H1 (cell line): ENCODE measurements at regions not wholly inside any gene's neighbourhood (a gene's known extent, or its start where the extent isn't known, plus 50 kb on each side); places are given as distances from the start of the nearest gene placed in this dataset.

ENCODE experiments used
- CTCF ChIA-PET: fragments of 300-600 bp; sonication (Branson Sonifier 250); formaldehyde crosslinking; loops from one replicate; lab custom pipeline; 2021; ENCODE audit not compliant: partially characterized antibody; lab: Charles Lee
- POLR2A ChIA-PET: fragments of 300-600 bp; sonication (Branson Sonifier 250); formaldehyde crosslinking; loops from one replicate; lab custom pipeline; 2021; ENCODE audit warnings: inconsistent platforms; ENCODE audit not compliant: partially characterized antibody; lab: Charles Lee
- DNase-seq, 2 experiments: peaks; one replicate each; pipeline versions ENCODE4 v3.0.0 to v3.0.0-alpha.2; 2010 to 2022; ENCODE audit warnings: low spot score in 2 of 2, low read depth in 1 of 2, mixed read lengths in 1 of 2
- FAIRE-seq: peaks from 2 replicates; lab custom pipeline; 2011; peaks lifted over from hg19 to GRCh38; lab: Jason Lieb, UNC
- H2AFZ ChIP-seq: 2 replicates; pipeline ENCODE4 v1.8.1; 2012; ENCODE audit warnings: low read length, inconsistent platforms
- H2AK5ac ChIP-seq: 2 replicates; pipeline ENCODE4 v1.6.1; 2013; ENCODE audit warnings: low read depth, low read length
- H2BK120ac ChIP-seq: replicated peaks from 2 replicates; pipeline ENCODE3; 2013; ENCODE audit warnings: low read depth, low read length, inconsistent platforms
- H2BK12ac ChIP-seq: 2 replicates; pipeline ENCODE4 v1.6.1; 2013; ENCODE audit warnings: low read depth, low read length
- H2BK15ac ChIP-seq: 2 replicates; pipeline ENCODE4 v1.6.1; 2013; ENCODE audit warnings: low read length
- H2BK20ac ChIP-seq: 2 replicates; pipeline ENCODE4 v1.6.1; 2013; ENCODE audit warnings: low read length
- H2BK5ac ChIP-seq: 2 replicates; pipeline ENCODE4 v1.6.1; 2013; ENCODE audit warnings: low read depth, low read length
- H3K14ac ChIP-seq: 2 replicates; pipeline ENCODE4 v1.6.1; 2013; ENCODE audit warnings: inconsistent platforms; ENCODE audit not compliant: insufficient read length
- H3K18ac ChIP-seq: 2 replicates; pipeline ENCODE4 v1.6.1; 2013; ENCODE audit warnings: low read length; ENCODE audit errors: extremely low read depth
- H3K23ac ChIP-seq: 2 replicates; pipeline ENCODE4 v1.6.1; 2013; ENCODE audit warnings: inconsistent platforms; ENCODE audit not compliant: insufficient read length
- H3K23me2 ChIP-seq: 2 replicates; pipeline ENCODE4 v1.6.1; 2013; ENCODE audit warnings: low read depth, low read length
- H3K27ac ChIP-seq: 2 replicates; pipeline ENCODE4 v1.6.1; 2011; ENCODE audit warnings: low read depth, low read length, inconsistent platforms
- H3K27me3 ChIP-seq, 4 experiments: replicated peaks in 1 of 4; 1 replicate in 1 of 4; 2 replicates in 3 of 4; pipeline versions ENCODE4 v1.6.1 to v1.8.1; 2011 to 2013; ENCODE audit warnings: low read length in 3 of 4, mild to moderate bottlenecking in 3 of 4, inconsistent platforms in 2 of 4, mixed read lengths in 2 of 4, moderate library complexity in 1 of 4; ENCODE audit not compliant: control insufficient read depth in 3 of 4, insufficient read depth in 3 of 4; ENCODE audit errors: extremely low read depth in 1 of 4
- H3K36me3 ChIP-seq, 4 experiments: 2 replicates each; pipeline versions ENCODE4 v1.6.1 to v1.8.1; 2011 to 2013; ENCODE audit warnings: mild to moderate bottlenecking in 4 of 4, low read length in 3 of 4, moderate library complexity in 2 of 4, control low read depth in 1 of 4, inconsistent platforms in 1 of 4; ENCODE audit not compliant: insufficient read depth in 4 of 4, control insufficient read depth in 2 of 4
- H3K4ac ChIP-seq: replicated peaks from 2 replicates; pipeline ENCODE3; 2013; ENCODE audit warnings: low read length, low read depth, mixed read lengths, inconsistent platforms; ENCODE audit not compliant: insufficient read length
- H3K4me1 ChIP-seq, 4 experiments: replicated peaks in 1 of 4; 1 replicate in 1 of 4; 2 replicates in 3 of 4; pipeline versions ENCODE4 v1.6.1 to v1.8.1; 2011 to 2013; ENCODE audit warnings: low read length in 3 of 4, inconsistent platforms in 2 of 4, mixed read lengths in 1 of 4; ENCODE audit not compliant: insufficient read depth in 4 of 4, control insufficient read depth in 3 of 4
- H3K4me2 ChIP-seq, 2 experiments: 2 replicates each; pipeline versions ENCODE4 v1.6.1 to v1.8.1; 2011 to 2013; ENCODE audit warnings: low read depth in 2 of 2, low read length in 2 of 2, control low read depth in 1 of 2, inconsistent platforms in 1 of 2, mild to moderate bottlenecking in 1 of 2; ENCODE audit not compliant: insufficient read depth in 1 of 2
- H3K4me3 ChIP-seq, 4 experiments: fragments of 200-600, 300-600 bp in 1 of 4; sonication (generic), shearing (Covaris generic), sonication (Bioruptor Twin) in 1 of 4; 2 replicates each; pipeline versions ENCODE4 v1.5.1 to v1.8.1; 2011 to 2016; ENCODE audit warnings: low read length in 4 of 4, low read depth in 3 of 4, control low read depth in 2 of 4, inconsistent platforms in 2 of 4, mild to moderate bottlenecking in 2 of 4, mixed read lengths in 1 of 4, moderate library complexity in 1 of 4; ENCODE audit not compliant: insufficient read depth in 2 of 4; ENCODE audit errors: extremely low read depth in 1 of 4
- H3K56ac ChIP-seq: replicated peaks from 2 replicates; pipeline ENCODE3; 2013; ENCODE audit warnings: low read depth, mild to moderate bottlenecking, mixed read lengths, low read length, inconsistent platforms; ENCODE audit not compliant: insufficient read length
- H3K79me1 ChIP-seq: 2 replicates; pipeline ENCODE4 v1.6.1; 2013; ENCODE audit warnings: low read depth, low read length, control low read depth
- H3K79me2 ChIP-seq, 2 experiments: 2 replicates each; pipeline versions ENCODE4 v1.6.1 to v1.8.1; 2012 to 2013; ENCODE audit warnings: low read length in 2 of 2, mild to moderate bottlenecking in 2 of 2, inconsistent platforms in 1 of 2; ENCODE audit not compliant: insufficient read depth in 2 of 2, control insufficient read depth in 1 of 2
- H3K9ac ChIP-seq, 4 experiments: replicated peaks in 1 of 4; 1 replicate in 1 of 4; 2 replicates in 3 of 4; pipeline versions ENCODE4 v1.6.1 to v1.8.1; 2011 to 2013; ENCODE audit warnings: low read depth in 3 of 4, low read length in 3 of 4, control low read depth in 2 of 4, mild to moderate bottlenecking in 2 of 4, moderate library complexity in 2 of 4, inconsistent platforms in 1 of 4; ENCODE audit errors: extremely low read depth in 1 of 4
- H3K9me3 ChIP-seq, 2 experiments: 2 replicates each; pipeline versions ENCODE4 v1.6.1 to v1.8.1; 2012 to 2013; ENCODE audit warnings: mild to moderate bottlenecking in 2 of 2, moderate library complexity in 2 of 2, control low read depth in 1 of 2, inconsistent platforms in 1 of 2, low read depth in 1 of 2, low read length in 1 of 2, mixed read lengths in 1 of 2; ENCODE audit not compliant: insufficient read depth in 2 of 2
- H4K20me1 ChIP-seq, 2 experiments: replicated peaks in 1 of 2; 2 replicates each; pipeline versions ENCODE3 to v1.8.1; 2011 to 2013; ENCODE audit warnings: inconsistent platforms in 2 of 2, low read length in 2 of 2, mild to moderate bottlenecking in 1 of 2; ENCODE audit not compliant: insufficient read depth in 2 of 2, control insufficient read depth in 1 of 2
- H4K5ac ChIP-seq: 2 replicates; pipeline ENCODE4 v1.6.1; 2013; ENCODE audit warnings: low read length, low read depth, mixed read lengths, inconsistent platforms; ENCODE audit not compliant: insufficient read length
- H4K8ac ChIP-seq: 2 replicates; pipeline ENCODE4 v1.8.0; 2013; ENCODE audit warnings: mild to moderate bottlenecking, moderate library complexity, low read length, inconsistent platforms; ENCODE audit not compliant: insufficient read depth; ENCODE audit errors: extremely low read depth
- H4K91ac ChIP-seq: replicated peaks from 2 replicates; pipeline ENCODE3; 2013; ENCODE audit warnings: low read length, mixed read lengths, inconsistent platforms; ENCODE audit not compliant: insufficient read length
- BCL11A ChIP-seq, 2 experiments: IDR thresholded peaks; one replicate each; pipeline ENCODE4 v1.6.1; 2011; ENCODE audit warnings: low read depth in 2 of 2, low read length in 2 of 2, mild to moderate bottlenecking in 2 of 2
- BRCA1 ChIP-seq: IDR thresholded peaks from 2 replicates; pipeline ENCODE4 v1.6.1; 2012; ENCODE audit warnings: low read depth, low read length, improper control_type of control experiment
- CBX8 ChIP-seq: fragments of 300-800, 300-1000 bp; sonication (generic); IDR thresholded peaks from 2 replicates; pipeline ENCODE4 v1.7.1; 2016; ENCODE audit warnings: low read depth, low read length, borderline replicate concordance
- GABPA ChIP-seq: IDR thresholded peaks from 2 replicates; pipeline ENCODE4 v1.6.1; 2011; ENCODE audit warnings: mild to moderate bottlenecking, low read length, moderate library complexity, borderline replicate concordance; ENCODE audit not compliant: insufficient read depth
- GTF2F1 ChIP-seq: IDR thresholded peaks from 2 replicates; pipeline ENCODE4 v1.6.1; 2012; ENCODE audit warnings: low read depth, low read length, improper control_type of control experiment, borderline replicate concordance
- HDAC6 ChIP-seq: IDR thresholded peaks from one replicate; pipeline ENCODE4 v1.7.1; 2012; ENCODE audit warnings: low read depth, mild to moderate bottlenecking, inconsistent platforms, low read length, moderate library complexity
- KDM5A ChIP-seq: fragments of 200-600 bp; IDR thresholded peaks from 2 replicates; pipeline ENCODE4 v1.7.1; 2012; ENCODE audit warnings: mild to moderate bottlenecking, low read length, inconsistent platforms, mixed read lengths
- NANOG ChIP-seq: IDR thresholded peaks from 2 replicates; pipeline ENCODE4 v1.6.1; 2011; ENCODE audit warnings: low read length, low read depth, mild to moderate bottlenecking, inconsistent platforms; ENCODE audit not compliant: insufficient read depth, poor library complexity, severe bottlenecking
- PHF8 ChIP-seq: fragments of 200-600 bp; sonication (generic); conservative IDR thresholded peaks from 2 replicates; pipeline ENCODE4 v1.7.1; 2012; ENCODE audit warnings: low read depth, mild to moderate bottlenecking, inconsistent platforms, low read length, moderate library complexity
- POU5F1 ChIP-seq: IDR thresholded peaks from 2 replicates; pipeline ENCODE4 v1.6.1; 2011; ENCODE audit warnings: low read depth, mild to moderate bottlenecking, low read length, moderate library complexity
- RFX5 ChIP-seq: IDR thresholded peaks from 2 replicates; pipeline ENCODE4 v1.6.1; 2011; ENCODE audit warnings: low read depth, low read length, improper control_type of control experiment, borderline replicate concordance
- SIN3A ChIP-seq, 2 experiments: IDR thresholded peaks in 1 of 2; conservative IDR thresholded peaks in 1 of 2; 2 replicates each; pipeline ENCODE4 v1.6.1; 2011 to 2012; ENCODE audit warnings: low read length in 2 of 2, improper control_type of control experiment in 1 of 2, low read depth in 1 of 2, mild to moderate bottlenecking in 1 of 2
- SIX5 ChIP-seq: IDR thresholded peaks from 2 replicates; pipeline ENCODE4 v1.6.1; 2011; ENCODE audit warnings: mild to moderate bottlenecking, low read depth, low read length
- TEAD4 ChIP-seq: IDR thresholded peaks from 2 replicates; pipeline ENCODE4 v1.6.1; 2012; ENCODE audit warnings: low read depth, low read length, inconsistent platforms, mixed read lengths
- TF ChIP-seq, protein P1 (sequence below): IDR thresholded peaks from 2 replicates; pipeline ENCODE4 v1.6.1; 2011; ENCODE audit warnings: low read depth, mild to moderate bottlenecking, low read length; ENCODE audit not compliant: insufficient read depth

DNA sequence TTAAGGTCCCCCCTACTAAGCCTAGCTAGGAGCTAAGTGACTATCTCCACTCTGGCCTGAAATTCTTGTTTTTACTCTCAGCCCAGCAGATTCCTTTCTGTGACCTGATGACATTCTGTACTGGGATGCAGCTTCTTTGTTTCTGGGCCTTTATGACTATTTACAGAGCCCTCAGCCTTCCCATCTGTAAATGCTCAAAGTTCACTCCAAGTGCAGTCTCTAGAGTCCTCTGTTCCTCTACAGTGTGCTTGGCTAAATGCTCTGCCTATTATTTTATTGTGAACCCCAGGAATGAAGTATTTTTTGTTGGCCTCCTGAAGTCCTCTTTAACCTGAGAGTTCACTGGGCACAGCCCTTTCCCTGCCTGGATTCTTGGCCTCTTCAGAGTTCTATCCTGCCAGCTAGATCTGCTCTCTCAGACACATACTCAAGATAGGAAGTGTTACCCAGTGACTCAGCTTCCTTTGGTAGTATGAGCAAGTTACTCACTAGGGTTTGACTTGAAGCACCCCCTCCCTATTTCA is 278.1 kb upstream of the P2RY1 start:
- Histone ChIP-seq H3K9me3 (peaks cover 0 to 3% of the 10 kb centered on the region in 2 experiments; a peak in 1 of 4 replicates), H4K91ac (no peak overlapping the region)
- TF ChIP-seq POU5F1 (no peak), PHF8 (no peak), SIX5 (no peak), NANOG (no peak), SIN3A (conservative IDR thresholded peaks at IDR 0.05 in 1 of 2, IDR thresholded peaks at IDR 0.05 in 1 of 2; ENCODE audit: low read depth in 1 of 2, low read length in 2 of 2) (no peak), RFX5 (no peak), TEAD4 (no peak), HDAC6 (no peak), KDM5A (no peak), GABPA (no peak), CBX8 (no peak), BRCA1 (no peak), GTF2F1 (no peak), BCL11A (IDR thresholded peaks at IDR 0.05; ENCODE audit: low read depth in 2 of 2, low read length in 2 of 2) (no peak)
- TF ChIP-seq, protein P1, sequence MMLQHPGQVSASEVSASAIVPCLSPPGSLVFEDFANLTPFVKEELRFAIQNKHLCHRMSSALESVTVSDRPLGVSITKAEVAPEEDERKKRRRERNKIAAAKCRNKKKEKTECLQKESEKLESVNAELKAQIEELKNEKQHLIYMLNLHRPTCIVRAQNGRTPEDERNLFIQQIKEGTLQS, result no peak

More for the DNA sequence above, 278.1 kb upstream of the P2RY1 start:
- Histone ChIP-seq H2BK5ac (no peak overlapping the region), H4K20me1 (no peaks in the 10 kb centered on the region), H2BK15ac (no peak overlapping the region), H3K36me3 (no peaks in the 10 kb centered on the region), H3K79me2 (no peaks in the 10 kb centered on the region), H3K27ac (no peak overlapping the region), H3K27me3 (no peaks in the 10 kb centered on the region), H2BK20ac (no peak overlapping the region), H3K4ac (no peak overlapping the region), H3K4me3 (no peak overlapping the region), H4K5ac (no peak overlapping the region), H2BK120ac (no peak overlapping the region), H3K23me2 (no peaks in the 10 kb centered on the region), H4K8ac (no peak overlapping the region), H2BK12ac (no peak overlapping the region), H3K9ac (no peak overlapping the region), H3K4me2 (no peak overlapping the region), H2AFZ (no peak overlapping the region), H3K14ac (no peak overlapping the region), H3K23ac (no peak overlapping the region), H3K79me1 (no peaks in the 10 kb centered on the region), H2AK5ac (no peak overlapping the region), H3K4me1 (no peaks in the 10 kb centered on the region), H3K18ac (no peak overlapping the region), H3K56ac (no peak overlapping the region)
- ChIA-PET POLR2A (no interaction called here), CTCF (interaction anchor here (0.6 to 0.9 kb wide), 2 partner anchors 67 to 233 kb away, joined by 3 read pairs; no protein-coding TSS in a partner anchor)
- DNase-seq (no peak), FAIRE-seq (no peak)
